HepG2 (cell line): ENCODE measurements at regions not wholly inside any gene's neighbourhood (a gene's known extent, or its start where the extent isn't known, plus 50 kb on each side); places are given as distances from the start of the nearest gene placed in this dataset.

ENCODE experiments used
- ARID4A ChIP-seq: sonication (generic); formaldehyde crosslinking; IDR thresholded peaks from 2 replicates; pipeline ENCODE4 v1.5.0; 2020; ENCODE audit warnings: mild to moderate bottlenecking, missing genetic modification reagents, borderline replicate concordance
- ATF5 ChIP-seq: sonication (generic); formaldehyde crosslinking; IDR thresholded peaks from 2 replicates; pipeline ENCODE4 v1.4.0; 2020; ENCODE audit warnings: mild to moderate bottlenecking, low read depth, missing genetic modification reagents
- BHLHE40 ChIP-seq: IDR thresholded peaks from 2 replicates; pipeline ENCODE4 v1.6.1; 2011; ENCODE audit warnings: low read length, improper control_type of control experiment
- DDIT3 ChIP-seq: sonication (generic); formaldehyde crosslinking; IDR thresholded peaks from 2 replicates; pipeline ENCODE4 v1.4.0; 2020; ENCODE audit warnings: mild to moderate bottlenecking, missing genetic modification reagents
- HES4 ChIP-seq: sonication (generic); formaldehyde crosslinking; IDR thresholded peaks from 2 replicates; pipeline ENCODE4 v1.9.0; 2021; ENCODE audit warnings: mild to moderate bottlenecking, missing genetic modification reagents, borderline replicate concordance
- MAFF ChIP-seq: IDR thresholded peaks from 2 replicates; pipeline ENCODE4 v1.6.1; 2011; ENCODE audit warnings: low read depth, low read length, improper control_type of control experiment
- MAFK ChIP-seq, 2 experiments: IDR thresholded peaks in 1 of 2; conservative IDR thresholded peaks in 1 of 2; 2 replicates each; pipeline ENCODE4 v1.6.1; 2011; ENCODE audit warnings: improper control_type of control experiment in 2 of 2, low read length in 2 of 2
- MXD1 ChIP-seq: sonication (generic); formaldehyde crosslinking; IDR thresholded peaks from 2 replicates; pipeline ENCODE4 v1.4.0; 2020; ENCODE audit warnings: mild to moderate bottlenecking, missing genetic modification reagents
- SNRNP70 ChIP-seq: fragments of 200-400 bp; formaldehyde crosslinking; IDR thresholded peaks from 2 replicates; pipeline ENCODE4 v1.6.1; 2017; ENCODE audit warnings: mild to moderate bottlenecking, low read depth, low read length, moderate library complexity
- TBX2 ChIP-seq: sonication (generic); formaldehyde crosslinking; IDR thresholded peaks from 2 replicates; pipeline ENCODE4 v1.5.0; 2020; ENCODE audit warnings: missing genetic modification reagents, mild to moderate bottlenecking, borderline replicate concordance
- ZNF383 ChIP-seq: sonication (generic); formaldehyde crosslinking; IDR thresholded peaks from 2 replicates; pipeline ENCODE4 v1.4.0; 2020; ENCODE audit warnings: missing genetic modification reagents, mild to moderate bottlenecking, borderline replicate concordance
- ZNF564 ChIP-seq: sonication (generic); formaldehyde crosslinking; IDR thresholded peaks from 2 replicates; pipeline ENCODE4 v1.8.1; 2023; ENCODE audit warnings: mild to moderate bottlenecking, missing genetic modification reagents
- ZNF646 ChIP-seq: sonication (generic); formaldehyde crosslinking; IDR thresholded peaks from 2 replicates; pipeline ENCODE4 v1.9.0; 2021; ENCODE audit warnings: mild to moderate bottlenecking, missing genetic modification reagents
- ZNF724P ChIP-seq: sonication (generic); formaldehyde crosslinking; IDR thresholded peaks from 2 replicates; pipeline ENCODE4 v1.8.0; 2022; ENCODE audit warnings: missing genetic modification reagents, borderline replicate concordance

- TF ChIP-seq ZNF646 (CRISPR knock-in tag) (no peak), ZNF724P (CRISPR knock-in tag) (no peak), BHLHE40 (no peak), DDIT3 (CRISPR knock-in tag) (no peak), MAFK (conservative IDR thresholded peaks at IDR 0.05 in 1 of 2, IDR thresholded peaks at IDR 0.05 in 1 of 2; ENCODE audit: low read length in 2 of 2) (peak; percentile 23 to 61; a peak in 3 of 4 replicates), TBX2 (CRISPR knock-in tag) (no peak), MAFF (peak; percentile 38; the same call in 1 of the 2 replicates), ATF5 (CRISPR knock-in tag) (no peak), ZNF383 (CRISPR knock-in tag) (no peak), ARID4A (no peak), HES4 (CRISPR knock-in tag) (no peak), ZNF564 (CRISPR knock-in tag) (no peak), SNRNP70 (no peak), MXD1 (CRISPR knock-in tag) (no peak)
- TF ChIP-seq, all 625 proteins: peak for 2
Observed at GRCh38 chr12:108035372-108035771, 93.7 kb upstream of the WSCD2 start (continued).
